CD4-positive, alpha-beta T cell (primary cell): ENCODE measurements at regions not wholly inside any gene's neighbourhood (a gene's known extent, or its start where the extent isn't known, plus 50 kb on each side); places are given as distances from the start of the nearest gene placed in this dataset.

Source experiments
- ATAC-seq: fragments of 200-7000 bp; cut with Tn5 transposase; one replicate; pipeline ENCODE4 v1.10.0; 2022; ENCODE audit warnings: mild to moderate bottlenecking; ENCODE audit not compliant: poor library complexity
- CTCF ChIA-PET: fragments of 350-600 bp; sonication (Branson Sonifier 250); formaldehyde crosslinking; loops from one replicate; lab custom pipeline; 2021; ENCODE audit warnings: antibody characterized with exemption, inconsistent platforms; lab: Charles Lee
- POLR2A ChIA-PET: fragments of 350-600 bp; sonication (Branson Sonifier 250); formaldehyde crosslinking; loops from one replicate; lab custom pipeline; 2021; ENCODE audit warnings: antibody characterized with exemption, inconsistent platforms; lab: Charles Lee
- DNase-seq, 14 experiments: peaks; one replicate each; pipeline ENCODE4 v3.0.0-alpha.2; 2013 to 2020; ENCODE audit warnings: mixed read lengths in 2 of 14
- H3K27ac ChIP-seq, 2 donors: one replicate each; pipeline versions ENCODE4 v1.5.1 to v1.7.0; 2013; ENCODE audit warnings: low read length in 2 of 2, low read depth in 1 of 2, mild to moderate bottlenecking in 1 of 2
- H3K27me3 ChIP-seq, 2 experiments: 1 replicate in 1 of 2; 2 replicates in 1 of 2; pipeline versions ENCODE4 v1.6.1 to v1.7.0; 2013; ENCODE audit warnings: low read length in 2 of 2, control low read depth in 1 of 2, mild to moderate bottlenecking in 1 of 2, moderate library complexity in 1 of 2; ENCODE audit not compliant: insufficient read depth in 2 of 2, control insufficient read depth in 1 of 2
- H3K36me3 ChIP-seq: one replicate; pipeline ENCODE4 v1.6.1; 2013; ENCODE audit warnings: low read length, control low read depth; ENCODE audit not compliant: insufficient read depth
- H3K4me1 ChIP-seq: one replicate; pipeline ENCODE4 v1.6.1; 2013; ENCODE audit warnings: low read length, control low read depth; ENCODE audit not compliant: insufficient read depth
- H3K4me3 ChIP-seq: one replicate; pipeline ENCODE4 v1.5.1; 2013; ENCODE audit warnings: mild to moderate bottlenecking, low read length, moderate library complexity
- H3K9me3 ChIP-seq, 2 experiments: 1 replicate in 1 of 2; 2 replicates in 1 of 2; pipeline versions ENCODE4 v1.6.1 to v1.7.0; 2013; ENCODE audit warnings: low read length in 2 of 2, mild to moderate bottlenecking in 2 of 2, control low read depth in 1 of 2, moderate library complexity in 1 of 2; ENCODE audit not compliant: control insufficient read depth in 1 of 2, insufficient read depth in 1 of 2
- H3K27ac Mint-ChIP-seq: one replicate; pipeline ENCODE4 v1.8.0; 2020; ENCODE audit warnings: mixed read lengths
- H3K27me3 Mint-ChIP-seq: one replicate; pipeline ENCODE4 v1.8.0; 2021; ENCODE audit warnings: mixed read lengths
- H3K36me3 Mint-ChIP-seq: one replicate; pipeline ENCODE4 v1.8.0; 2021; ENCODE audit warnings: low read depth, mixed read lengths
- H3K4me1 Mint-ChIP-seq: one replicate; pipeline ENCODE4 v1.8.0; 2021; ENCODE audit warnings: low read depth, mixed read lengths
- H3K4me3 Mint-ChIP-seq: one replicate; pipeline ENCODE4 v1.8.0; 2020; ENCODE audit warnings: mild to moderate bottlenecking, mixed read lengths
- H3K9me3 Mint-ChIP-seq: one replicate; pipeline ENCODE4 v1.8.0; 2020; ENCODE audit warnings: mixed read lengths
- intact Hi-C, 2 experiments: fragments of 100-400 bp; cut with DNase I in 1 of 2; cut with micrococcal nuclease in 1 of 2; formaldehyde crosslinking; loops; one replicate each; pipeline versions ENCODE4 v1.15.1 to v1.9.0; 2023 to 2025; cut with DNase I, micrococcal nuclease
- TF ChIP-seq, protein P1 (sequence below): fragments of 200-600 bp; IDR thresholded peaks from one replicate; pipeline ENCODE4 v1.8.0; 2022; ENCODE audit warnings: antibody characterized with exemption, mild to moderate bottlenecking

DNA sequence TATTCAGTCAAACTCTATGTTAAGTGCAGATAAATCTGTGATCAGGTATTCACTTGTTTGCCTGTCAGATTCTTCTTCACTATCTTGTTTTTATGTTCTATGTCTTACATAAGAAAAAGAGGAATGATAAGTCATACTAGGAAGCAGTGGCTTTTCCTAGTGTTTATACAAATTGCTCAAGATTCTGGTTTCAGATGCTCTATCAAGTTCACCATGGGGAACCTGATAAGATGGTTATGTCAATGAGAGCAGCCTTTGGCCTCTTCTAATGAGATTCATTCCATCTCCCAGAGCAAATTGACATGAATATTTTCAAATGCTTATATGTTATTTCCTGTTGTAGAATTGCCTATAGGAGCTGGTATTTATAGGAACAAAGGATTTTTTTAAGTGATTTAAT is 218.8 kb upstream of the TMPRSS15 start:
- intact Hi-C loops = no loop called here
- Histone ChIP-seq H3K4me3 (no peak overlapping the region), H3K27me3 (no peaks in the 10 kb centered on the region), H3K36me3 (no peaks in the 10 kb centered on the region), H3K9me3 (no peaks in the 10 kb centered on the region), H3K4me1 (no peaks in the 10 kb centered on the region), H3K27ac (no peak overlapping the region)
- no peaks in the 10 kb centered on the region for H3K36me3 Mint-ChIP-seq
- CTCF ChIA-PET = no interaction called here
- POLR2A ChIA-PET = no interaction called here
- no peak overlapping the region for H3K27ac Mint-ChIP-seq
- DNase-seq (no peak), ATAC-seq (no peak)
- TF ChIP-seq, protein P1, sequence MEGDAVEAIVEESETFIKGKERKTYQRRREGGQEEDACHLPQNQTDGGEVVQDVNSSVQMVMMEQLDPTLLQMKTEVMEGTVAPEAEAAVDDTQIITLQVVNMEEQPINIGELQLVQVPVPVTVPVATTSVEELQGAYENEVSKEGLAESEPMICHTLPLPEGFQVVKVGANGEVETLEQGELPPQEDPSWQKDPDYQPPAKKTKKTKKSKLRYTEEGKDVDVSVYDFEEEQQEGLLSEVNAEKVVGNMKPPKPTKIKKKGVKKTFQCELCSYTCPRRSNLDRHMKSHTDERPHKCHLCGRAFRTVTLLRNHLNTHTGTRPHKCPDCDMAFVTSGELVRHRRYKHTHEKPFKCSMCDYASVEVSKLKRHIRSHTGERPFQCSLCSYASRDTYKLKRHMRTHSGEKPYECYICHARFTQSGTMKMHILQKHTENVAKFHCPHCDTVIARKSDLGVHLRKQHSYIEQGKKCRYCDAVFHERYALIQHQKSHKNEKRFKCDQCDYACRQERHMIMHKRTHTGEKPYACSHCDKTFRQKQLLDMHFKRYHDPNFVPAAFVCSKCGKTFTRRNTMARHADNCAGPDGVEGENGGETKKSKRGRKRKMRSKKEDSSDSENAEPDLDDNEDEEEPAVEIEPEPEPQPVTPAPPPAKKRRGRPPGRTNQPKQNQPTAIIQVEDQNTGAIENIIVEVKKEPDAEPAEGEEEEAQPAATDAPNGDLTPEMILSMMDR = no peak
- H3K9me3 Mint-ChIP-seq = peaks cover 4% of the 10 kb centered on the region
- H3K27me3 Mint-ChIP-seq = no peaks in the 10 kb centered on the region
- H3K4me1 Mint-ChIP-seq = no peaks in the 10 kb centered on the region
- H3K4me3 Mint-ChIP-seq = no peak overlapping the region

DNA sequence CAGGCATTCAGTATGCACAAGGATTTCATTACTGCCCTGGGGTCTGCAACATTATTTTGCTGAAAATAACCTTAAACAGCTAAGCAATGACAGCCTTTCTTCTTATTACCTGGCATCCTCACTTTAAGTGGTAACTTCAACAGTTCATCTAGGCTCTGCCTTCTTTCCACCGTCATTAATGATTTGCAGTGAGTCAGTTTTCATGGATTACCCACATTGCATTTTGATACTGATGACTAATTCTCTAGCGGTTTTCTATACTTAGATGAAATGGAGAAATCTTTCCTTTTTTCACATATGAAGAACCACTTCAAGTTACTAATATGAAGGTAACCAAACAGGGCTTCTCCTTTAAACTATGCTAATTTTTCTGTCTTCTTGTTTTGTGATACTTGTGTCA is 226.9 kb upstream of the TMPRSS15 start:
- TF ChIP-seq, protein P1 = no peak
- Mint-ChIP-seq H3K36me3 (no peaks in the 10 kb centered on the region), H3K4me1 (no peaks in the 10 kb centered on the region), H3K27me3 (no peaks in the 10 kb centered on the region), H3K4me3 (no peak overlapping the region), H3K9me3 (peaks cover 5% of the 10 kb centered on the region), H3K27ac (no peak overlapping the region)
- ChIA-PET POLR2A (no interaction called here), CTCF (no interaction called here)
- Histone ChIP-seq H3K27ac (no peak overlapping the region), H3K4me3 (no peak overlapping the region), H3K27me3 (no peaks in the 10 kb centered on the region), H3K36me3 (no peaks in the 10 kb centered on the region), H3K9me3 (no peaks in the 10 kb centered on the region), H3K4me1 (no peaks in the 10 kb centered on the region)
- DNase-seq (no peak), ATAC-seq (no peak)
- intact Hi-C loops = no loop called here

DNA sequence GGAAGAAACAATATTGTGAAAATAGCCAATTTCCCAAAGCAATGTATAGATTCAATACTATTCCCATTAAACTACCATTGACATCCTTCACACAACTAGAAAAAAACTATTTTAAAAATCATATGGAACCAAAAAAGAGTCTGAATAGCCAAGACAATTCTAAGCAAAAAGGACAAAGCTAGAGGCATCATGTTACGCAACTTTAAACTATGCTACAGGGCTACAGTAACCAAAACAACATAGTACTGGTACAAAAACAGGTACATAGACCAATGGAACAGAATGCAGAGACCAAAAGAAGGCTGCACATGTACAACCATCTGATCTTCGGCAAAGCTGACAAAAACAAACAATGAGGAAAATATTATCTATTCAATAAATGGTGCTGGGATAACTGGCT is 233.3 kb upstream of the TMPRSS15 start:
- no peaks in the 10 kb centered on the region for H3K4me1 ChIP-seq
- H3K36me3 ChIP-seq = no peaks in the 10 kb centered on the region
- no peak overlapping the region for H3K4me3 ChIP-seq
- DNase-seq = no peak
- ATAC-seq = no peak
- Mint-ChIP-seq H3K36me3 (no peaks in the 10 kb centered on the region), H3K4me3 (no peak overlapping the region), H3K9me3 (peaks cover 7% of the 10 kb centered on the region), H3K4me1 (no peaks in the 10 kb centered on the region), H3K27ac (no peak overlapping the region), H3K27me3 (no peaks in the 10 kb centered on the region)
- ChIA-PET CTCF (no interaction called here), POLR2A (no interaction called here)
- no peaks in the 10 kb centered on the region for H3K27me3 ChIP-seq
- intact Hi-C loops = no loop called here
- no peaks in the 10 kb centered on the region for H3K9me3 ChIP-seq
- H3K27ac ChIP-seq = no peak overlapping the region
- TF ChIP-seq, protein P1 = no peak
